ENCODE measurements at regions not wholly inside any gene's neighbourhood (a gene's known extent, or its start where the extent isn't known, plus 50 kb on each side); places are given as distances from the start of the nearest gene placed in this dataset.

DNA sequence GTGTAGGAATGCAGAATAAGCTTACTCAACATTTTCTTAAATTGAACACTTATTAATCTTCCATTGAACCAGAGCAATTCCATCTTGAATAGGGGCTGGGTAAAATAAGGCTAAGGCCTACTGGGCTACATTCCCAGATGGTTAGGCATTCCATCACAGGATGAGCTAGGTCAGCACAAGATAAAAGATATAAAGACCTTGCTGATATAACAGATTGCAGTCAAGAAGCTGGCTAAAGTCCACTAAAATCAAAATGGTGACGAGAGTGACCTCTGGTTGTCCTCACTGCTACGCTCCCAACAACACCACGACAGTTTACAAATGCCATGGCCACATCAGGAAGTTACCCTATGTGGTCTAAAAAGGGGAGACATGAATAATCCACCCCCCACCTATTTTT lies 156.1 kb downstream of the NXNL2 start:
- Histone ChIP-seq H3K9ac (replicated peaks in 1 of 4; ENCODE audit: extremely low read depth in 1 of 4, low read depth in 3 of 4, low read length in 3 of 4) (no peak overlapping the region), H2BK120ac (replicated peaks; ENCODE audit: low read depth, low read length) (no peak overlapping the region), H4K91ac (replicated peaks; ENCODE audit: insufficient read length, low read length) (no peak overlapping the region), H4K5ac (ENCODE audit: insufficient read length, low read depth, low read length) (no peak overlapping the region), H3K4me3 (ENCODE audit: extremely low read depth in 1 of 4, insufficient read depth in 2 of 4, low read depth in 3 of 4, low read length in 4 of 4) (no peak overlapping the region), H3K23ac (ENCODE audit: insufficient read length) (no peak overlapping the region), H3K79me2 (ENCODE audit: control insufficient read depth in 1 of 2, insufficient read depth in 2 of 2, low read length in 2 of 2) (no peaks in the 10 kb centered on the region), H3K27ac (ENCODE audit: low read depth, low read length) (no peak overlapping the region), H3K4me2 (ENCODE audit: insufficient read depth in 1 of 2, low read depth in 2 of 2, low read length in 2 of 2) (no peak overlapping the region), H2BK12ac (ENCODE audit: low read depth, low read length) (no peak overlapping the region), H3K14ac (ENCODE audit: insufficient read length) (no peak overlapping the region), H2AFZ (ENCODE audit: low read length) (no peak overlapping the region), H2BK5ac (ENCODE audit: low read depth, low read length) (no peak overlapping the region), H2BK15ac (ENCODE audit: low read length) (no peak overlapping the region), H3K56ac (replicated peaks; ENCODE audit: insufficient read length, low read depth, low read length) (no peak overlapping the region), H3K18ac (ENCODE audit: extremely low read depth, low read length) (no peak overlapping the region), H4K20me1 (replicated peaks in 1 of 2; ENCODE audit: control insufficient read depth in 1 of 2, insufficient read depth in 2 of 2, low read length in 2 of 2) (no peaks in the 10 kb centered on the region), H3K27me3 (replicated peaks in 1 of 4; ENCODE audit: control insufficient read depth in 3 of 4, extremely low read depth in 1 of 4, insufficient read depth in 3 of 4, low read length in 3 of 4) (no peaks in the 10 kb centered on the region), H3K23me2 (ENCODE audit: low read depth, low read length) (no peaks in the 10 kb centered on the region), H3K9me3 (ENCODE audit: insufficient read depth in 2 of 2, low read depth in 1 of 2, low read length in 1 of 2) (peaks cover 0 to 4% of the 10 kb centered on the region in 2 experiments; a peak in 2 of 4 replicates), H3K4me1 (replicated peaks in 1 of 4; ENCODE audit: control insufficient read depth in 3 of 4, insufficient read depth in 4 of 4, low read length in 3 of 4) (no peaks in the 10 kb centered on the region), H4K8ac (ENCODE audit: extremely low read depth, insufficient read depth, low read length) (no peak overlapping the region), H2BK20ac (ENCODE audit: low read length) (no peak overlapping the region), H3K79me1 (ENCODE audit: low read depth, low read length) (no peaks in the 10 kb centered on the region), H3K36me3 (ENCODE audit: control insufficient read depth in 2 of 4, insufficient read depth in 4 of 4, low read length in 3 of 4) (no peaks in the 10 kb centered on the region; a peak in 1 of 8 replicates), H2AK5ac (ENCODE audit: low read depth, low read length) (no peak overlapping the region), H3K4ac (replicated peaks; ENCODE audit: insufficient read length, low read depth, low read length) (no peak overlapping the region)
- ChIA-PET CTCF (ENCODE audit: partially characterized antibody) (no interaction called here), POLR2A (ENCODE audit: partially characterized antibody) (no interaction called here)
- FAIRE-seq (no peak), DNase-seq (ENCODE audit: low read depth in 1 of 2, low spot score in 2 of 2) (no peak)
- WGBS, 2 experiments (ENCODE audit: extremely low coverage in 1 of 2, insufficient coverage in 1 of 2, insufficient read length in 1 of 2, insufficient replicate concordance in 2 of 2, low coverage in 1 of 2, low lambda C conversion rate in 2 of 2, missing lambda C conversion rate in 1 of 2) = 78% methylated on average over 3 of the region's 3 CpGs; no CpG with 5 or more reads in 1 of the 2 experiments
- no peak for TF ChIP-seq SAP30 (IDR thresholded peaks at IDR 0.05; ENCODE audit: insufficient read depth, insufficient replicate concordance, low read length)
- no peak for TF ChIP-seq SIX5 (IDR thresholded peaks at IDR 0.05; ENCODE audit: low read depth, low read length)
- TF ChIP-seq, protein P1, sequence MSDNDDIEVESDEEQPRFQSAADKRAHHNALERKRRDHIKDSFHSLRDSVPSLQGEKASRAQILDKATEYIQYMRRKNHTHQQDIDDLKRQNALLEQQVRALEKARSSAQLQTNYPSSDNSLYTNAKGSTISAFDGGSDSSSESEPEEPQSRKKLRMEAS (IDR thresholded peaks at IDR 0.05) = no peak
- no peak for TF ChIP-seq SIN3A (conservative IDR thresholded peaks at IDR 0.05 in 1 of 2, IDR thresholded peaks at IDR 0.05 in 1 of 2; ENCODE audit: low read depth in 1 of 2, low read length in 2 of 2)
- TF ChIP-seq RNF2 (IDR thresholded peaks at IDR 0.05; ENCODE audit: borderline replicate concordance, low read depth, low read length, missing control alignments, poor library complexity, severe bottlenecking) = no peak
- no peak for TF ChIP-seq POLR2A (IDR thresholded peaks at IDR 0.05; ENCODE audit: control extremely low read depth in 1 of 2, low read depth in 2 of 2, low read length in 2 of 2)
- TF ChIP-seq CBX8 (IDR thresholded peaks at IDR 0.05; ENCODE audit: borderline replicate concordance, low read depth, low read length) = no peak

All from H1 (cell line).